ENCODE measurements at regions not wholly inside any gene's neighbourhood (a gene's known extent, or its start where the extent isn't known, plus 50 kb on each side); places are given as distances from the start of the nearest gene placed in this dataset.
"Not testable (repeated sequence)": the region's sequence is repeated elsewhere in the genome, so short reads cannot be mapped to it uniquely, and the experiment has no call there.

DNA sequence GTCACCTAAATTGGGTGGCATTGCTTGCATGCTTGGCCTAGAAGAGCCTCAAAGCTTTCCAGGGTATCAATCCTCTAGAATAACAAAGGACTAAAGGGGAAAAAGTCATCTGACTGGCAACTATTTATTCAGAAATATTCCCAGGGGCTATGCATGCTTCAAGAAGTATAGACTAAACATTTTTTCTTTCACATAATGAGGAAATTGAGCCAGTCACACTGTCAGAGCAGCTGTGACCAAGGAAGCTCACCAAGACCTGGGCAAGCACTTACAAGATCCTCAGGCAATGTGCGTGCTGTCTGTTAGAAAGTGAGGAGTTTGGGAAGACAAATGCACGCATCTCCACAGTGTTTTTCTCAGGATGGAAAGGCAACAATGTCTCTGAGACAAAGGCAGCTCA lies 747.2 kb downstream of the DIAPH3 start:
- H3K4me3 Mint-ChIP-seq, result no peak overlapping the region
- intact Hi-C loops (cut with micrococcal nuclease), result no loop called here
- peaks cover 9% of the 10 kb centered on the region for H3K27me3 Mint-ChIP-seq
- H3K36me3 Mint-ChIP-seq, result no peaks in the 10 kb centered on the region
- no peak overlapping the region for H3K27ac Mint-ChIP-seq
- ChIA-PET CTCF (interaction anchor here (0.5 kb wide), 1 partner anchor 360 kb away, joined by 3 read pairs; no protein-coding TSS in a partner anchor), POLR2A (no interaction called here)
- H3K4me1 Mint-ChIP-seq (ENCODE audit: low read depth), result no peaks in the 10 kb centered on the region
- H3K9me3 Mint-ChIP-seq, result no peaks in the 10 kb centered on the region
- DNase-seq, result no peak

DNA sequence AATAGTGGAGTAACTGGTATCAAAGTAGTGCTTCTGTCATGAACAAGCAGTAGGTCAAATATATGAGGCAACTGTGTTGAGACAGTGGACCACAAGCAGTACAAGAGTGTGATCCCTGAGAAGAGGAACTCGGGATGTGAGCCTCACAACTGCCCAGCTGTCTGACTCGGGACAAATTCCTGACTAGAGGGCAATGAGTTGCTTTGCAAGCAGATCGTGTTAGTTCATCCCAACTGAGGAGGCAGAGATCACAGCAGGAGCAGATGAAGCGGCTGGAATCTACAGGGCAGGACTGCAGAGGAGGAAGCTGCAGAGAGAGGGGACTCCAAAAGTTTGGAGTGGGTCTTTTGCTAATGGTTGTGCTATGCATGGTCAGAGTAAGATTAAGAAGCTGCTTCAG lies 741.1 kb downstream of the DIAPH3 start:
- Mint-ChIP-seq H3K27ac (no peak overlapping the region), H3K4me3 (no peak overlapping the region), H3K4me1 (ENCODE audit: low read depth) (no peaks in the 10 kb centered on the region), H3K9me3 (no peaks in the 10 kb centered on the region), H3K27me3 (peaks cover under 1% of the 10 kb centered on the region), H3K36me3 (no peaks in the 10 kb centered on the region)
- intact Hi-C loops (cut with micrococcal nuclease), result no loop called here
- DNase-seq, result no peak
- ChIA-PET POLR2A (no interaction called here), CTCF (no interaction called here)

DNA sequence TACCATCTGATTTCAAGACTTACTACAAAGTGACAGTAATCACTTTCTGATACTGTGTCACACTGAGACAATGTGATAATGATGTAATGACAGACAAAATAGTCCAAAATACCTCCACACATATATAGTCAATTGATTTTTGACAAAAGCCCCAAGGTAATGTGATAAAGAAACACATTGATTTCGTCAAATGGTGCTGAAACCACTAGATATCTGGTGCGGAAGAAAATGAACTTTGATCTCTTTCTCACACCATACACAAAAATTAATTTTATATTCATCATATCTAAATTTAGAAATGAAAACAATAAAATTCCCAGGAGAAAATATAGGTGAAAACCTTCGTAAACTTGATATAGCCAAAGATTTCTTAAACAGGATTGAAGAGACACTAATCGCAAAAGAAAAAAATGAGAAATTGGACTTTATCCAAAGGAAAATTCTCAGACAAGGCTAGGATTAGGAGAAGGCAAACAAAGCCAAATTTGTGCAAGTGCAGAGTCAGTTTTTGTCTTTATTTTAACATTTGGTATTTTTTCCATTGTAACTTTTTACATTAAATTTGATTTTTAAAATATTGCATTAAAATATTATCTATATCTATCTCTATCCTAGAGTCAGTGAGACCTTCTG lies 739.9 kb downstream of the DIAPH3 start:
- ChIA-PET CTCF (no interaction called here), POLR2A (no interaction called here)
- no peak overlapping the region for H3K27ac Mint-ChIP-seq
- no peaks in the 10 kb centered on the region for H3K4me1 Mint-ChIP-seq (ENCODE audit: low read depth)
- DNase-seq, result no peak
- no peaks in the 10 kb centered on the region for H3K27me3 Mint-ChIP-seq
- intact Hi-C loops (cut with micrococcal nuclease), result no loop called here
- peaks cover 2% of the 10 kb centered on the region for H3K9me3 Mint-ChIP-seq
- H3K36me3 Mint-ChIP-seq, result no peaks in the 10 kb centered on the region
- no peak overlapping the region for H3K4me3 Mint-ChIP-seq

DNA sequence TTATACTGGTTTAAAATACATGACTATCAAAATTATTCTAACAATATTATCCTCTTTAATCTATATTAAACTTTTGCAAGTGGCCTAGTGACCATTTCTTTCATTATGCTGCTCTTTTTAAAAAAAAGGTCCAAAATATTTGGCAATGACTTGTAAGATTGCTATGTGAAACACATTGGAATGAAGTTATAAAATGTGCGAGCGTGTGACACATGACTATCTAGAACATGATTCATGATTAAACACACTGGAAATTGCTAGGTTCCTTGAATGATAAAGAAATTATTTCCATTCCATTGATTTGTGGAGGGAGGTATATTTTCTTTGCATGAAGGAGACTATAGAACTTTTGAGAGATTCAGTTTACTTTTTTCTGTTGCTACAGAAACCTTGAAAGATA lies 739.1 kb downstream of the DIAPH3 start:
- H3K27ac Mint-ChIP-seq, result no peak overlapping the region
- H3K4me3 Mint-ChIP-seq, result no peak overlapping the region
- POLR2A ChIA-PET, result no interaction called here
- peaks cover 2% of the 10 kb centered on the region for H3K9me3 Mint-ChIP-seq
- no peaks in the 10 kb centered on the region for H3K4me1 Mint-ChIP-seq (ENCODE audit: low read depth)
- no peaks in the 10 kb centered on the region for H3K27me3 Mint-ChIP-seq
- DNase-seq, result no peak
- no peaks in the 10 kb centered on the region for H3K36me3 Mint-ChIP-seq
- intact Hi-C loops (cut with micrococcal nuclease), result no loop called here
- CTCF ChIA-PET, result no interaction called here

DNA sequence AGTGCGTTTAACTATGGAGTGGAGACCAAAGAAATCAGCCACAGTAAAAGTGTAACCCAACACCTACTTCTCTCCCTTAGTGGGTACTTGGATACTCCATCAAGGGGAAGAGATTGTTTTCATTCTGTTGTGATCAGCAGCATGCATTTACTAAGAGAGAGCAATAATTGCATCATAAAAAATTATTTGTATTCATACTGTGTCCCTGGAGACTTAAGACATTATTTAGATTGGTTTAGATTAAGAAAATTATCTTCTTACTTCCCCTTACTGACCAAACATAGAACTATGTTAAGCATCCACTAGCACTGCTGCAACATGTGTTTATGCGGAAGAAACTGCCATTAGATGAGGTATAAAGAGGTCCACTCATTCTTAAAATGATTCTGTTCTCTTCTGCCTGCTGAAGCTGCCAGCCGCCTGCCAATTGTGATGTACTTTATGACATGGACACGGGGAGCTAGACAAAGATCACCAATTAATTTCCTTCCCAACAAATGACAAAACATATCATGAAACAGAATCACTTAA lies 738.5 kb downstream of the DIAPH3 start:
- no peaks in the 10 kb centered on the region for H3K36me3 Mint-ChIP-seq
- ChIA-PET POLR2A (no interaction called here), CTCF (interaction anchor here (1.5 kb wide), 1 partner anchor 34 kb away, joined by 3 read pairs; no protein-coding TSS in a partner anchor)
- no peak overlapping the region for H3K4me3 Mint-ChIP-seq
- intact Hi-C loops (cut with micrococcal nuclease), result no loop called here
- no peaks in the 10 kb centered on the region for H3K27me3 Mint-ChIP-seq
- H3K27ac Mint-ChIP-seq, result no peak overlapping the region
- H3K4me1 Mint-ChIP-seq (ENCODE audit: low read depth), result no peaks in the 10 kb centered on the region
- peaks cover 4% of the 10 kb centered on the region for H3K9me3 Mint-ChIP-seq
- no peak for DNase-seq

DNA sequence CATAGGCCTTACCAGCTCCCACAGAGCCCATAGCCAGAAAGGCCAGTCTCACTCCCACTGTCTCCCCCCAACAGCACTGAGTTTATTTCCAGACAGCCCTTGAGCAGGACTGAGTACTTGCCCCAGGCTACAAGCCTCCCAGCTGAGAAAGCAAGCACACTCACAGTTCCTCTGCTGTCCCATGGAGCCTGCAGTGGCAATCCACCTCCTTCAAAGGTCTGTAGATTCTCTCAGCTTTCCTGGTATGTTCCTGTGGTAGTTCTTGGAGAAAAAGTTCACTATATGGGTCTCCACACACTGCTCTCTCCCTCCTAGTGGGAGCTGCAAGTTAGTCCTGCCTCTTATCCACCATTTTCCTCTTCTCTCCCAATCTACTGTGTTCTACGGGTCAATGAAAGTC lies 728.7 kb downstream of the DIAPH3 start:
- DNase-seq, result no peak
- Mint-ChIP-seq H3K27ac (no peak overlapping the region), H3K9me3 (peaks cover 26% of the 10 kb centered on the region), H3K4me1 (ENCODE audit: low read depth) (no peaks in the 10 kb centered on the region), H3K27me3 (no peaks in the 10 kb centered on the region), H3K36me3 (peaks cover 7% of the 10 kb centered on the region), H3K4me3 (no peak overlapping the region)
- CTCF ChIA-PET, result no interaction called here
- intact Hi-C loops (cut with micrococcal nuclease), result no loop called here
- POLR2A ChIA-PET, result no interaction called here

DNA sequence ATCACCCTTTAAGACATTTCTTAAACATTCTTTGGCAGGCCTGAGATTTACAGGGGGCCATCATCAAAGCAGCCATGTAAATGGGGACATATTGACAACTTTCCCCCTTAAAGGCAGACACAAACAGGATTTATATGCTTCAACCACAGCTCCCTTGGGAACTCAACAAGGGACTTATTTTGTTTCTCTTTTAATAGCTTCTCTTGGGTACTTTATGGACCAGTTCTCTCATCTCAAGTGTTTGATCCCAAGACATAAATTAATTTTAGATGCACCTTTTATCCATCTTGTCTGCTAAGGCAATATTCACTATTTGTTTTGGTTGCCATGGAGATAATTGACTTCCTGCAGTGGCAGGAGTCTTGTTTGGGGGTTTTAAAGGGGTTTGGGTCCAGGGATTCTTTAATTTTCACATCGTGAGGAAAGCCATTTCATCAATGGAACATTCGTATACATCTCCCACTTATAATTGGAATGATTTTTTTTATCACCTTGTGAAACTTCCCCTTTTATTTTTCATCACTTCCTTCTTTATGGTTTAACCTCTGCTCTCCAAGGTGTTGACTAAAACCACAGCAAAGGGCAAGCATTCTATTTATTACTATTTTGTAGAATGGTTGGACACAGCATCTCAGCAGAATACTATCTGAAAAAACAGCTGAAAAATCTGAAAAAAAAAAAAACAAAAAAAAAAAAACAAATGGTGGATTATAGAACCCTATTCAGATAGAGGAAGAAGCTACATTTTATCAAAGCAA lies 726.0 kb downstream of the DIAPH3 start:
- CTCF ChIA-PET, result no interaction called here
- H3K27ac Mint-ChIP-seq, result no peak overlapping the region
- H3K4me3 Mint-ChIP-seq, result no peak overlapping the region
- peaks cover 9% of the 10 kb centered on the region for H3K27me3 Mint-ChIP-seq
- peaks cover 18% of the 10 kb centered on the region for H3K9me3 Mint-ChIP-seq
- POLR2A ChIA-PET, result no interaction called here
- peaks cover 6% of the 10 kb centered on the region for H3K4me1 Mint-ChIP-seq (ENCODE audit: low read depth)
- peaks cover 5% of the 10 kb centered on the region for H3K36me3 Mint-ChIP-seq
- DNase-seq, result no peak
- intact Hi-C loops (cut with micrococcal nuclease), result no loop called here

DNA sequence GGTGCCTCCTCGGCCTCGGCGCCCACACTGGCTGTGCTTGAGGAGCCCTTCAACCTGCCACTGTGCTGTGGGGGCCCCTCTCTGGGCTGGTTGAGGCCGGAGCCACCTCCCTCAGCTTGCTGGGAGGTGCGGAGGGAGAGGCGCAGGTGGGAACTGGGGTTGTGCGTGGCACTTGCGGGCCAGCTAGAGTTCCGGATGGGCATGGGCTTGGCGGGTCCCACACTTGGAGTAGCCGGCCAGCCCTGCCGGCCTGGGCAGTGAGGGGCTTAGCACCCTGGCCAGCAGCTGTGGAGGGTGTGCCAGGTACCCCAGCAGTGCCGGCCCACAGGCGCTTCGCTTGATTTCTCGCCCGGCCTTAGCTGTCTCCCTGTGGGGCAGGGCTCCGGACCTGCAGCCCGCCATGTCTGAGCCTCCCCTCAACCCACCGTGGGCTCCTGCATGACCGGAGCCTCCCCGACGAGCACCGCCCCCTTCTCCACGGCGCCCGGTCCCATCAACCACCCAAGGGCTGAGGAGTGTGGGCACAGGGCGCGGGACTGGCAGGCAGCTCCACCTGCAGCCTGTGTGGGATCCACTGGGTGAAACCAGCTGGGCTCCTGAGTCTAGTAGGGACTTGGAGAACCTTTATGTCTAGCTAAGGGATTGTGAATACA lies 723.8 kb downstream of the DIAPH3 start:
- Mint-ChIP-seq H3K27me3 (peaks cover 16% of the 10 kb centered on the region), H3K4me3 (no peak overlapping the region), H3K36me3 (peaks cover 1% of the 10 kb centered on the region), H3K9me3 (no peaks in the 10 kb centered on the region), H3K4me1 (ENCODE audit: low read depth) (peaks cover 6% of the 10 kb centered on the region), H3K27ac (no peak overlapping the region)
- DNase-seq, result no peak
- POLR2A ChIA-PET, result no interaction called here
- intact Hi-C loops (cut with micrococcal nuclease), result no loop called here
- CTCF ChIA-PET, result interaction anchor here (1.7 kb wide), 1 partner anchor 10 kb away, joined by 4 read pairs; no protein-coding TSS in a partner anchor

DNA sequence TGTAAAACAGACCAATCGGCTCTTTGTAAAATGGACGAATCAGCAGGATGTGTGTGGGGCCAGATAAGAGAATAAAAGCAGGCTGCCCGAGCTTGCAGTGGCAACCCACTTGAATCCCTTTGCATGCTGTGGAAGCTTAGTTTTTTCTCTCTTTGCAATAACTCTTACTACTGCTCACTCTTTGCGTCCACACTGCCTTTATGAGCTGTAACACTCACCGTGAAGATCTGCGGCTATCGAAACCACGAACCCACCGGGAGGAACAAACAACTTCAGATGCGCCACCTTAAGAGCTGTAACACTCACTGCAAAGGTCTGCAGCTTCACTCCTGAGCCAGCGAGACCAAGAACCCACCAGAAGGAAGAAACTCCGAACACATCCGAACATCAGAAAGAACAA lies 722.7 kb downstream of the DIAPH3 start:
- H3K4me3 Mint-ChIP-seq; H3K9me3 Mint-ChIP-seq; POLR2A ChIA-PET; H3K4me1 Mint-ChIP-seq (ENCODE audit: low read depth); H3K36me3 Mint-ChIP-seq; H3K27ac Mint-ChIP-seq; intact Hi-C loops (cut with micrococcal nuclease); DNase-seq: not testable (repeated sequence)
- H3K27me3 Mint-ChIP-seq, result peaks cover 16% of the 10 kb centered on the region
- CTCF ChIA-PET, result interaction anchor here (1.7 kb wide), 1 partner anchor 9 kb away, joined by 4 read pairs; no protein-coding TSS in a partner anchor

DNA sequence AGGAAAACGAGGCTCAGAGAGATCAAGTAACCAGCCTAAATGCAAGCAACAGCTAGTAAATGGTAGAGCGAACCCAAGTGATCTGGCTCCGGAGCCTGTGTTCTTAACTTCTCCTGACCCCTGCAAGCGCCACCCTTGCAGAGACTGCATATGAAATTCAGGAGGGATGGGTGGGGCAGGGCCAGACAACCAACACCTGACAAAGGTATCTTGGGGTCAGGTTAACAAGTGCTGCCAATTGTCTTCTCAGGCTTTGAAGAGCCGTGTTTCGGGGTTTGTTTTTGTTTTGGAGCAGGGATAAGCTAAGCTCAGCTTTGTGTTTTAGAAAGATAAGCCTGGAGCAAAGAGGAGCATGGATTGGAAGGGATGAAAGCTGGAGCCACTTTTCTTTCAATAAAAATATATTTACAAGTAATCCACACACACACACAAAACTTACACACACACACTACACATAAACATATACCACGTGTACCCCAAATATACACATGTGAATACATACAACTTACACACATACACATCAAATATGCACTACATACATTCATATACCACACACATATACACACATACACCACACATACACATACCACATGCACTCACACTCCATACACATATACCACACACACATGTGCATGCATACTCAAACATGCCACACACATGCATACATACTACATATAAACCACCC lies 722.0 kb downstream of the DIAPH3 start:
- no peak for DNase-seq
- H3K27ac Mint-ChIP-seq, result no peak overlapping the region
- intact Hi-C loops (cut with micrococcal nuclease), result no loop called here
- H3K4me3 Mint-ChIP-seq, result no peak overlapping the region
- peaks cover 6% of the 10 kb centered on the region for H3K4me1 Mint-ChIP-seq (ENCODE audit: low read depth)
- H3K27me3 Mint-ChIP-seq, result peaks cover 16% of the 10 kb centered on the region
- no peaks in the 10 kb centered on the region for H3K9me3 Mint-ChIP-seq
- CTCF ChIA-PET, result interaction anchor here (1.7 kb wide), 1 partner anchor 8 kb away, joined by 4 read pairs; no protein-coding TSS in a partner anchor
- POLR2A ChIA-PET, result no interaction called here
- no peaks in the 10 kb centered on the region for H3K36me3 Mint-ChIP-seq

DNA sequence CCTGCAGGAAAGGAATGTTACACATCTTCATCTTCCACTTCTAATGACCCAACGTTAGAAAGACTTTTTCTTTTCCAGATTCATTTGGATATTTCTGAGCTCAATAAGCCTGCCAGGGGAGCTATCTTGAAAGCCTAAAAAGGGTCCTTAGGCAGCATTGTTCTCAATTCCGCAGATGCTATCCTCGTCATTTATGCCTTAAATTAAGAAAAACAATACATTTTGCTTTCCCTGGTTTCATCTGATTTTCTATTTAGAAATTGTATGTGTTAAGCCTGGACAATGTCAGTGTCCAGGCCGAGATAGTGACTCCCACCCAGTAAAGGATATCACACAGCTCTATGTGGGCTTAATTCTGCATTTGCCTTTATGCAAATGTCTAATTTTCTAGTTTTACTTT lies 721.3 kb downstream of the DIAPH3 start:
- Mint-ChIP-seq H3K27me3 (peaks cover 16% of the 10 kb centered on the region), H3K4me1 (ENCODE audit: low read depth) (peaks cover 6% of the 10 kb centered on the region), H3K27ac (no peak overlapping the region), H3K36me3 (no peaks in the 10 kb centered on the region), H3K4me3 (no peak overlapping the region), H3K9me3 (no peaks in the 10 kb centered on the region)
- ChIA-PET POLR2A (no interaction called here), CTCF (no interaction called here)
- intact Hi-C loops (cut with micrococcal nuclease), result no loop called here
- no peak for DNase-seq

DNA sequence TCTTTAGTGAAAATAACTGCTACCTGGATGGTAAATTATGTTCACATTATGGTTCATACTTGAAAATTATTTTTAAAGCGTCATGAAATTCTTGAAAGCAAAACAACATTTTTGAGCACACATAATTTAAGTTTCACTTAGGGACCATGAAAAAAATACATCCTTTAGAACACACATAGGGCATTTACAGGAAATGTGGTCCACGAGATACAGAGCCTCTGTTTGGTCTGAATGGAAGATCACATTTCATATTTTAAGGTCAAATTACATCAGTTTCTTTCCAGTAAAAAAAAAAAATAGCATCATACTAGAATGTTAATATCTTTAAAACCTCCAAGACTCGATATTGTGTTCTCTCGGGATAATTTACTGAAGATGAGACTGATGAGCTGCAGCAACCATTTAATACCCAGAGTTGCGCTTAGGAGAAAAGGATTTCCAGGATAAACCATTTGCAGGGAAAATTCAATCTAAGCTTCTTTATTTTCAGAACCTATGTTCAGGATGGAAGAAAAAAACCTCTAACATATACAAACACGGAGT lies 720.7 kb downstream of the DIAPH3 start:
- H3K9me3 Mint-ChIP-seq, result no peaks in the 10 kb centered on the region
- intact Hi-C loops (cut with micrococcal nuclease), result no loop called here
- POLR2A ChIA-PET, result interaction anchor here (0.7 kb wide), 1 partner anchor 51 kb away, joined by 5 read pairs; no protein-coding TSS in a partner anchor
- no peak overlapping the region for H3K27ac Mint-ChIP-seq
- H3K4me3 Mint-ChIP-seq, result no peak overlapping the region
- CTCF ChIA-PET, result no interaction called here
- no peak for DNase-seq
- no peaks in the 10 kb centered on the region for H3K36me3 Mint-ChIP-seq
- peaks cover 16% of the 10 kb centered on the region for H3K27me3 Mint-ChIP-seq
- peaks cover 6% of the 10 kb centered on the region for H3K4me1 Mint-ChIP-seq (ENCODE audit: low read depth)
